ENCODE measurements at regions not wholly inside any gene's neighbourhood (a gene's known extent, or its start where the extent isn't known, plus 50 kb on each side); places are given as distances from the start of the nearest gene placed in this dataset.
A peak's percentile ranks its signal among the peaks of the same experiment; 100 is the strongest.

- TF ChIP-seq SPI1 (IDR thresholded peaks at IDR 0.05; ENCODE audit: borderline replicate concordance, low read depth) (peak; percentile 77), CTCF (IDR thresholded peaks at IDR 0.05; ENCODE audit: insufficient read depth, low read length) (no peak), REST (IDR thresholded peaks at IDR 0.05; ENCODE audit: insufficient replicate concordance, low read depth) (no peak), POLR2AphosphoS5 (IDR thresholded peaks at IDR 0.05; ENCODE audit: low read depth) (no peak), GABPA (IDR thresholded peaks at IDR 0.05; ENCODE audit: low read depth) (no peak)
Measured at GRCh38 chr12:14314801-14315200, 50.7 kb upstream of the ATF7IP start.
